HEK293T (cell line): ENCODE measurements at regions not wholly inside any gene's neighbourhood (a gene's known extent, or its start where the extent isn't known, plus 50 kb on each side); places are given as distances from the start of the nearest gene placed in this dataset.

Source experiments
- BHLHE40 ChIP-seq: fragments of 450-650 bp; IDR thresholded peaks from 2 replicates; pipeline ENCODE4 v1.6.1; 2016; ENCODE audit warnings: mild to moderate bottlenecking, moderate library complexity, borderline replicate concordance
- CTBP1 ChIP-seq: fragments of 450-650 bp; IDR thresholded peaks from 2 replicates; pipeline ENCODE4 v1.6.1; 2016; ENCODE audit warnings: borderline replicate concordance
- FOXK2 ChIP-seq: fragments of 450-650 bp; IDR thresholded peaks from 2 replicates; pipeline ENCODE4 v1.6.1; 2016; ENCODE audit warnings: mild to moderate bottlenecking
- FOXM1 ChIP-seq: fragments of 450-650 bp; IDR thresholded peaks from 2 replicates; pipeline ENCODE4 v1.6.1; 2017; ENCODE audit warnings: mild to moderate bottlenecking, borderline replicate concordance
- NFRKB ChIP-seq: fragments of 450-650 bp; IDR thresholded peaks from 2 replicates; pipeline ENCODE4 v1.6.1; 2016; ENCODE audit warnings: mild to moderate bottlenecking, moderate library complexity
- SP1 ChIP-seq: fragments of 450-650 bp; IDR thresholded peaks from 2 replicates; pipeline ENCODE4 v1.6.1; 2017
- TF ChIP-seq, protein P1 (sequence below): fragments of 450-650 bp; IDR thresholded peaks from 2 replicates; pipeline ENCODE4 v1.6.1; 2016

DNA sequence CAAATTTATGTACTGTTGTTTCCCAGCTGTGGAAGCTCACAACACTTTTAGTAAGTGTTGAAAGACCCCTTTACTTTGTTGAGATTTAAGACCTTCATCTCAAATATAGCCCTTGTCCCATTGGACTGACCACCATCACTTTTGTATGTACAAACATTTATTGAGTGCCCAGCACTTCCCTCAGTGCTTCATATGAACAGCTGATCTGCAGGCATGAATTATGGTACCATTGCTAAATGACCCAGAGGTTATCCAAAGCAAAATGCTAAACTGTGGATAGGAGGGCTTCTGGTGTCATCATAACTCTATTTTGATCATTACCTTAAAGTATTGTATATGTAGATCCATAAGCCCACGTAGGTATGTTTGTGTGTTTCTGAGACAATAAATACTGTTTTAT, 285.7 kb upstream of the RGS6 start:
- TF ChIP-seq FOXK2, result no peak
- TF ChIP-seq BHLHE40, result no peak
- no peak for TF ChIP-seq FOXM1
- TF ChIP-seq SP1, result no peak
- no peak for TF ChIP-seq CTBP1
- TF ChIP-seq NFRKB, result no peak
- TF ChIP-seq, protein P1, sequence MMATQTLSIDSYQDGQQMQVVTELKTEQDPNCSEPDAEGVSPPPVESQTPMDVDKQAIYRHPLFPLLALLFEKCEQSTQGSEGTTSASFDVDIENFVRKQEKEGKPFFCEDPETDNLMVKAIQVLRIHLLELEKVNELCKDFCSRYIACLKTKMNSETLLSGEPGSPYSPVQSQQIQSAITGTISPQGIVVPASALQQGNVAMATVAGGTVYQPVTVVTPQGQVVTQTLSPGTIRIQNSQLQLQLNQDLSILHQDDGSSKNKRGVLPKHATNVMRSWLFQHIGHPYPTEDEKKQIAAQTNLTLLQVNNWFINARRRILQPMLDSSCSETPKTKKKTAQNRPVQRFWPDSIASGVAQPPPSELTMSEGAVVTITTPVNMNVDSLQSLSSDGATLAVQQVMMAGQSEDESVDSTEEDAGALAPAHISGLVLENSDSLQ, result no peak
